Ascending aorta (tissue), 2 donors: ENCODE measurements at regions not wholly inside any gene's neighbourhood (a gene's known extent, or its start where the extent isn't known, plus 50 kb on each side); places are given as distances from the start of the nearest gene placed in this dataset.
"Not testable (repeated sequence)": the region's sequence is repeated elsewhere in the genome, so short reads cannot be mapped to it uniquely, and the experiment has no call there.

Source experiments
- DNase-seq, 2 donors: peaks; one replicate each; pipeline ENCODE4 v3.0.0-alpha.2; 2019; ENCODE audit warnings: low spot score in 2 of 2
- H3K27ac ChIP-seq, 2 donors: fragments of 200-600 bp; sonication (generic); one replicate each; pipeline ENCODE4 v1.5.1; 2016 to 2017; ENCODE audit warnings: mild to moderate bottlenecking in 1 of 2
- H3K27me3 ChIP-seq: fragments of 200-600 bp; sonication (generic); one replicate; pipeline ENCODE4 v1.5.1; 2017
- H3K36me3 ChIP-seq, 2 donors: fragments of 200-600 bp; sonication (generic); one replicate each; pipeline ENCODE4 v1.5.1; 2016
- H3K4me1 ChIP-seq, 2 donors: fragments of 200-600 bp; sonication (generic); one replicate each; pipeline ENCODE4 v1.5.1; 2016 to 2017; ENCODE audit warnings: mild to moderate bottlenecking in 1 of 2
- H3K4me3 ChIP-seq, 2 donors: fragments of 200-600 bp; sonication (generic); one replicate each; pipeline ENCODE4 v1.5.1; 2016 to 2017; ENCODE audit warnings: mild to moderate bottlenecking in 1 of 2
- H3K9me3 ChIP-seq, 2 donors: fragments of 200-600 bp; sonication (generic); one replicate each; pipeline ENCODE4 v1.5.1; 2016
- CTCF ChIP-seq, 3 experiments: fragments of 200-600 bp in 2 of 3; fragments of 450-650 bp in 1 of 3; sonication (generic) in 2 of 3; IDR thresholded peaks; one replicate each; pipeline ENCODE4 v1.5.1; 2016 to 2019; ENCODE audit warnings: antibody characterized with exemption in 3 of 3, mild to moderate bottlenecking in 1 of 3, moderate library complexity in 1 of 3
- intact Hi-C: fragments of 100-400 bp; cut with DNase I; formaldehyde crosslinking; loops from one replicate; pipeline ENCODE4 v1.15.1; 2023

GRCh38 chr6:71007298-71007697 is 50.4 kb upstream of the B3GAT2 start:
- H3K27ac ChIP-seq, H3K36me3 ChIP-seq, intact Hi-C loops, H3K27me3 ChIP-seq, H3K4me3 ChIP-seq, H3K4me1 ChIP-seq, DNase-seq: not testable (repeated sequence)
- peaks cover 0 to 17% of the 10 kb centered on the region in 2 donors for H3K9me3 ChIP-seq

GRCh38 chr6:71011871-71012371 is 55.1 kb upstream of the B3GAT2 start:
- Histone ChIP-seq H3K27me3 (no peaks in the 10 kb centered on the region), H3K27ac (no peak overlapping the region), H3K4me3 (no peak overlapping the region), H3K36me3 (no peaks in the 10 kb centered on the region), H3K4me1 (no peaks in the 10 kb centered on the region), H3K9me3 (peaks cover 0 to 4% of the 10 kb centered on the region in 2 donors)
- no peak for DNase-seq
- TF ChIP-seq CTCF (IDR thresholded peaks at IDR 0.05) = no peak
- intact Hi-C loops = no loop called here

- Histone ChIP-seq H3K9me3 (no peaks in the 10 kb centered on the region), H3K27ac (no peak overlapping the region), H3K36me3 (no peaks in the 10 kb centered on the region), H3K27me3 (no peaks in the 10 kb centered on the region), H3K4me3 (no peak overlapping the region), H3K4me1 (no peaks in the 10 kb centered on the region)
- intact Hi-C loops = no loop called here
- DNase-seq = no peak
- peak in 2 of 3 experiments; percentile 51 to 63 for TF ChIP-seq CTCF (IDR thresholded peaks at IDR 0.05)
Measured at GRCh38 chr6:71012866-71013469, 56.1 kb upstream of the B3GAT2 start.

- no peaks in the 10 kb centered on the region for H3K36me3 ChIP-seq
- DNase-seq = no peak
- H3K9me3 ChIP-seq = no peaks in the 10 kb centered on the region
- intact Hi-C loops = no loop called here
- no peak overlapping the region for H3K27ac ChIP-seq
- no peaks in the 10 kb centered on the region for H3K27me3 ChIP-seq
- H3K4me3 ChIP-seq = no peak overlapping the region
- no peak for TF ChIP-seq CTCF (IDR thresholded peaks at IDR 0.05)
- H3K4me1 ChIP-seq = no peaks in the 10 kb centered on the region
Measured at GRCh38 chr6:71015392-71015791, 58.5 kb upstream of the B3GAT2 start.

GRCh38 chr6:71028236-71028876 is 71.5 kb upstream of the B3GAT2 start:
- intact Hi-C loops = no loop called here
- no peaks in the 10 kb centered on the region for H3K27me3 ChIP-seq
- TF ChIP-seq CTCF (IDR thresholded peaks at IDR 0.05) = no peak
- no peak overlapping the region for H3K4me3 ChIP-seq
- H3K36me3 ChIP-seq = no peaks in the 10 kb centered on the region
- no peaks in the 10 kb centered on the region for H3K4me1 ChIP-seq
- DNase-seq = no peak
- no peaks in the 10 kb centered on the region for H3K9me3 ChIP-seq
- H3K27ac ChIP-seq = no peak overlapping the region

- Histone ChIP-seq H3K36me3 (no peaks in the 10 kb centered on the region), H3K27me3 (no peaks in the 10 kb centered on the region), H3K9me3 (no peaks in the 10 kb centered on the region), H3K4me1 (no peaks in the 10 kb centered on the region), H3K4me3 (no peak overlapping the region), H3K27ac (no peak overlapping the region)
- TF ChIP-seq CTCF (IDR thresholded peaks at IDR 0.05) = no peak
- no peak for DNase-seq
- intact Hi-C loops = no loop called here
Measured at GRCh38 chr6:71028877-71029252, 72.0 kb upstream of the B3GAT2 start.
